Stimulated activated CD4-positive, alpha-beta T cell treated with anti-CD3 and anti-CD28 coated beads, Interleukin-1b, Interleukin-23, amount 100 ng/mL, for 48 hours (primary cell): ENCODE measurements at regions not wholly inside any gene's neighbourhood (a gene's known extent, or its start where the extent isn't known, plus 50 kb on each side); places are given as distances from the start of the nearest gene placed in this dataset.
A peak's percentile ranks its signal among the peaks of the same experiment; 100 is the strongest.
"Not testable (repeated sequence)": the region's sequence is repeated elsewhere in the genome, so short reads cannot be mapped to it uniquely, and the experiment has no call there.

ENCODE experiments used
- DNase-seq: peaks from one replicate; pipeline ENCODE4 v3.0.0-alpha.2; 2020

GRCh38 chr20:16801919-16802651, 53.9 kb downstream of the OTOR start:
- peak; percentile 53 for DNase-seq

- no peak for DNase-seq
Measured at GRCh38 chr20:16802652-16802935, 54.4 kb downstream of the OTOR start.

DNA sequence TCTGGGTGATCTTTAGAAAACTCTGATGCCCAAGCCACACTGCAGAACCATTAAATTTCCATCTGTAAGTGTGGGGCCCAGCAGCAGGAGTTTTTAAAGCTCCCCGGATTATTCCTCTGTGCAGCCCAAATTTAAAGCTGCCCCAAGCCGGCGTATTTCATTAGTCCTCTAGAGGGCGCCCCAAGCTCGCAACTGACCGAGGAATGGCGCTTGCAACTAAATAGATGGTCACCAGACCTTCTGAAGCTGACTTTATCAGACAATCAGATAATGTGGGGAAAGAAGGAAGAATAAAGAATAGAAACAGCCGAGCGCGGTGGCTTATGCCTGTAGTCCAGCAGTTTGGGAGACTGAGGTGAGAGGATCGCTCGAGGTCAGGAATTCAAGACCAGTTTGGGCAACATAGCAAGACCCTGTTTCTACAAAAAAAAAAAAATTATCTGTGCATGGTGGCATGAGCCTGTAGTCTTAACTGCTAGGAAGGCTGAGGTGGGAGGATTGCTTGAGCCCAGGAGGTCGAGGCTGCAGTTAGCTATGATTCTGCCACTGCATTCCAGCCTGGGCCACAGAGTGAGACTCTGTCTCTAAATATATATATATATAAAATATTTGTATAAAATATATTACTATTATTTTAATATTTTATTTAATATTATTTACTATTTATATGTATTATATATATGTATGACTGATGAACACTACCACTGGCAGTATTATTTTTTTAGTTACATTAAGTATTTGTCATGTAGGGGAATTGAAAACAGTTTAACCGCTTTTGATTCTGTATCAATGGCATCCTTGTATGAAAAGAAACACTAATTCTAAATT, 56.0 kb downstream of the OTOR start:
- peak; percentile 40 for DNase-seq

GRCh38 chr20:16804793-16805187, 56.6 kb downstream of the OTOR start:
- DNase-seq = no peak

DNA sequence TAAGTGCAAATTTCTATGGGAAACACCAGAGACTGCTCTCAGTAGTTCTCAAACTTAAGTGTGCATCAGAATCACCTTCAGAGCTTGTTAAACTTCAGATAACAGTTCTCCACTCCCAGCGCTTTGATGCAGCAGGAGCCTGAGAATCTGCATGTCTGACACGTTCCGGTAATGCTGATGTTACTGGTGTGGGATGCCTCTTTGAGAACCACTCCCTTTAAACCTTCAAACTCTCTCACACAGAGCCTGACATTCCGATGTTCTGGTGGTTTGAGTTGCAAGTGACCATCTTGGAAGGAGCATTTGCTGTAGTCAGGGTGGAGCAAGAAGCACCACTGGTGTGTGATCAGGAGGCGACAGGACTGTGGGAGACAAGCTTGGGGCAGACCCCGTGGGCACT, 57.9 kb downstream of the OTOR start:
- no peak for DNase-seq

DNA sequence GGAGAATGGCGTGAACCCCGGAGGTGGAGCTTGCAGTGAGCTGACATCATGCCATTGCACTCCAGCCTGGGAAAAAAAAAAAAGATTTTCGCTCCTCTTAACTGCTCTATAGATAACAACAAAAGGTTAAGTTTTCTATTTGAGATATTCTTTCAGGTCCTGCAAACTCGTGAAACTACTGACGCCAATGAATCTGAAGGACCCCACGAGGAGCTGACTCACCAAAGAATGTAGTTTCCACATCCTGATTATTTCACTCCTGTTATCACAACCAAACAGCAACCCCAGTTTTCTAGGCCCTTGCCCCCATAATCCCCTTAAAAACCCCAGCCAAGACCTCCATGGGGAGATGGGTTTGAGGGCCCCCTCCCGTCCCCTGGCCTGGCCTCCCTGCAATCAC, 58.7 kb downstream of the OTOR start:
- no peak for DNase-seq

DNA sequence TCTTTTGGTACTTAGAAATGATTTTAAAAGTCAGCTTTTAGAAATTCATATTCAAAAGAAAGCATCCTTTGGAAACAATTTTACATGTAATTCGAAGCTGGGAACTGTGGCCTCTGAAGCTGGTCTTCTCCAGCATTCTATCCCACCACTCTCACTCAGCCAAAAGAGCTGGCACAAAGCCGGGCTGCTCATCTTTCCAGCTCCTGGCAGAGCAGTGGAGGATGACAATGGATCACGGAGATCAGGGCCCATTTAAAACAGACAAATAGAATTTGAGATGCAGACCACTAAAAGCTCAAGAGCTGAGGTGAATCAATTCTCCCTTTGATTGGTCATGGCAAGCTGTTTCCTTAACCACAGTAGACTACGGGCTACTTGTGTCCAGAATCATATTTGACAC, 60.6 kb downstream of the OTOR start:
- no peak for DNase-seq

- DNase-seq = no peak
Measured at GRCh38 chr20:16810216-16810615, 62.1 kb downstream of the OTOR start.

- DNase-seq = no peak
Measured at GRCh38 chr20:16816192-16816591, 68.0 kb downstream of the OTOR start.

DNA sequence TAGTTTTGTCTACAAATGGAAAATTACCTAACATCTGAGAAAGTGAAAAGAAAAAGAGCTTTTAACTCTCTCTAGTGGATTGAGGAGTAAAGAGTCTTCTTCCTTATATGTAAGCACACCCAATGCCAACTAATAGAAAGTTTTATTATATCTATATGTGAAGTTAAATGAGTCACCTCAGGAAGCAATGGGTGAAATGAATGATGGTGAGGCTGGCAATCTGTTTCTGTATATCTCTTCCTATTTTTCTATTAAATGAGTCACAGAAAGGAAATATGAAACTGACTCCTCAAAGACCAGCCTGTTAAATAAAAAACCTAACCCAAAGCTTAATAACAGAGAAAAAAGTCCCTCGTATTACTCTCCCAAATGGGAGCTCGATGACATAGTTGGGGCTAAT, 71.3 kb downstream of the OTOR start:
- no peak for DNase-seq

- DNase-seq = peak; percentile 7
Measured at GRCh38 chr20:16821211-16822089, 73.3 kb downstream of the OTOR start.

DNA sequence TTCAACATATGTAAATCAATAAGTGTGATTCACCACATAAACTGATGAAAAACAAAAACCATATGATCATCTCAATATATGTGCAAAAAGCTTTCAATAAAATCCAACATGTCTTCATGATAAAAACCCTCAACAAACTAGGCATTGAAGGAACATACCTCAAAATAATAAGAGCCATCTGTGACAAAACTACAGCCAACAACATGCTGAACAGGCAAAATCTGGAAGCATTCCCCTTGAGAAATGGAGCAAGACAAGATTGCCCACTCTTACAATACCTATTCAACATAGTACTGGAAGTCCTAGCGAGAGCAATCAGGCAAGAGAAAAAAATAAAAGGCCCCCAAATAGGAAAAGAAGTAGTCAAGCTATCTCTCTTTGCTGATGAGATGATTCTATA, 76.5 kb downstream of the OTOR start:
- no peak for DNase-seq

GRCh38 chr20:16828666-16829305, 80.6 kb downstream of the OTOR start:
- no peak for DNase-seq

GRCh38 chr20:16835690-16836089, 87.5 kb downstream of the OTOR start:
- DNase-seq = not testable (repeated sequence)

GRCh38 chr20:16842486-16843120, 94.4 kb downstream of the OTOR start:
- DNase-seq = no peak

GRCh38 chr20:16844406-16844805, 96.2 kb downstream of the OTOR start:
- DNase-seq = no peak

DNA sequence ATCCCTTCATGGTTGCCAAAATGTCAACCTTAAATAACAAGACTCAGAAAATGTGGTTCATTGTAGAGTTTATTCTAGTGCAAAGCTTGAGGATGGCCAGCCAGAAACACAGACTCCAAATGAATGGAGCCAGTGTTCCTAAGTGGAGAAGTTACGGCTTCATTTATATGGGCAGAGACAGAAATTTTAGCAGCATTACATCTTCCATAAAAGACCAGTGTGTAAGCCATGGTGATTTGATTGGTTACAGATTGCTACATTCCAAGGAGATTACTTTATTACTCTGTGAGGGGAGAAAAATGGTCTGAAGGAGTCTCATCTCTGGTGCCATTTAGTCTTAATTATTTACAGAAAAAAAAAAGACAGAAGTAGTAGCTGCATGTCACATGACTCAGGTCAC, 97.8 kb downstream of the OTOR start:
- DNase-seq = no peak

- DNase-seq = no peak
Measured at GRCh38 chr20:16848061-16848460, 99.9 kb downstream of the OTOR start.

GRCh38 chr20:16848526-16848925, 100.4 kb downstream of the OTOR start:
- DNase-seq = no peak

DNA sequence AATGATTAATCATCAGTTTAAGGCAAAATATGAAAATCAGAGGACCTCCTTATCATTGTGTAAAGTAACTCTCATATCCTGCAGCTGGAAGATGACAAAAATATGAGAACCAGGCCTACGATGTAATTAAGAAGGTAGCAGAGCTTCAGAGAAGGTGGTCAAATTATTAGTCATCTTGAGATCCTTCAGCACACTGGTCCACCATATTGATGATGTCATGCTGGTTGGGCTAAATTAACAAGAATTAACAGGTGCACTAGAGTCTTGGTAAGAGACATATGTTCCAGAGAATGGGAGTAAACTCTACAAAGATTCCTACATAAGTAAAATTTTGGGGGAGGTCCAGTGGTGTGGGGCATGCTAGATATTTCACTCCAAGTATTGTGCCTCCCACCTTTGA, 112.8 kb downstream of the OTOR start:
- no peak for DNase-seq

- DNase-seq = no peak
Measured at GRCh38 chr20:16861708-16862107, 113.5 kb downstream of the OTOR start.

GRCh38 chr20:16863303-16863702, 115.1 kb downstream of the OTOR start:
- DNase-seq = no peak

DNA sequence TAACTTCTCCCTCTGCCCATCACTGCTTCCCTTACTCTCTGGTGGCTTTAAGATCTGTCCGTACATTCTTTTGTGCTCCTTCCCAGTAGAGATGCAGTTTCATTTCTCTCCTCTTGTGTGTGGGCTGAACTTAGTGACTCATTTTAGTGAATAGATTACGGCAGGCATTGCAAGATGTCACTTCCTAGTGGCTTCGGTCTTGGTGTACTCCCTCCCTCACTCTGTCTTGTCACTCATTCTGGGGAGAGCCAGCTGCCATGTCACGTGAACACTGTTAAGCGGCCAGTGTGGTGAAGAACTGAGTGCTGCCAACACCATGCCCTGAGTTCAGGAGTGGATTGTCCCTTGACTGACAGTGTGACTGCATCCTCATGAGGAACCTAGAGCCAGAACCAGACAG, 115.9 kb downstream of the OTOR start:
- DNase-seq = no peak
